H9 (cell line): ENCODE measurements at regions not wholly inside any gene's neighbourhood (a gene's known extent, or its start where the extent isn't known, plus 50 kb on each side); places are given as distances from the start of the nearest gene placed in this dataset.
A peak's percentile ranks its signal among the peaks of the same experiment; 100 is the strongest.

ENCODE experiments used
- DNase-seq: peaks from one replicate; pipeline ENCODE4 v3.0.0-alpha.2; 2017
- H2AFZ ChIP-seq: one replicate; pipeline ENCODE4 v1.6.1; 2013; ENCODE audit warnings: mild to moderate bottlenecking, low read length, control low read depth, moderate library complexity
- H2AK5ac ChIP-seq: 2 replicates; pipeline ENCODE4 v1.6.1; 2013; ENCODE audit warnings: low read length, control low read depth, mixed read lengths; ENCODE audit not compliant: insufficient read length
- H2BK120ac ChIP-seq: one replicate; pipeline ENCODE4 v1.6.1; 2013; ENCODE audit warnings: low read depth, mild to moderate bottlenecking, low read length, control low read depth, inconsistent platforms; ENCODE audit not compliant: poor library complexity, severe bottlenecking
- H2BK12ac ChIP-seq: 2 replicates; pipeline ENCODE4 v1.6.1; 2013; ENCODE audit warnings: low read length, control low read depth, mixed read lengths, low read depth; ENCODE audit not compliant: insufficient read length
- H2BK15ac ChIP-seq: 2 replicates; pipeline ENCODE4 v1.6.1; 2013; ENCODE audit warnings: low read depth, low read length, control low read depth
- H2BK20ac ChIP-seq: one replicate; pipeline ENCODE4 v1.6.1; 2013; ENCODE audit warnings: low read depth, mild to moderate bottlenecking, low read length, control low read depth, inconsistent platforms; ENCODE audit not compliant: poor library complexity, severe bottlenecking
- H2BK5ac ChIP-seq: 2 replicates; pipeline ENCODE4 v1.6.1; 2013; ENCODE audit warnings: low read length, control low read depth, mixed read lengths; ENCODE audit not compliant: insufficient read length
- H3K14ac ChIP-seq: 2 replicates; pipeline ENCODE4 v1.6.1; 2013; ENCODE audit warnings: low read length, control low read depth; ENCODE audit not compliant: insufficient read depth
- H3K18ac ChIP-seq: 2 replicates; pipeline ENCODE4 v1.6.1; 2013; ENCODE audit warnings: low read depth, mild to moderate bottlenecking, mixed read lengths, low read length, control low read depth; ENCODE audit not compliant: insufficient read length
- H3K23ac ChIP-seq: 2 replicates; pipeline ENCODE4 v1.6.1; 2013; ENCODE audit warnings: low read length, control low read depth, mixed read lengths, low read depth; ENCODE audit not compliant: insufficient read length
- H3K23me2 ChIP-seq: 2 replicates; pipeline ENCODE4 v1.6.1; 2013; ENCODE audit warnings: low read depth, mild to moderate bottlenecking, mixed read lengths, low read length, control low read depth; ENCODE audit not compliant: insufficient read length, poor library complexity, severe bottlenecking
- H3K27ac ChIP-seq: 2 replicates; pipeline ENCODE4 v1.5.1; 2013; ENCODE audit warnings: low read length, control low read depth, mixed read lengths, low read depth; ENCODE audit not compliant: insufficient read length
- H3K27me3 ChIP-seq: 2 replicates; pipeline ENCODE4 v1.6.1; 2013; ENCODE audit warnings: low read length, control low read depth, inconsistent platforms; ENCODE audit not compliant: insufficient read depth
- H3K4ac ChIP-seq: 2 replicates; pipeline ENCODE4 v1.6.1; 2013; ENCODE audit warnings: low read depth, mild to moderate bottlenecking, control low read depth, inconsistent platforms, low read length, moderate library complexity
- H3K4me1 ChIP-seq: 2 replicates; pipeline ENCODE4 v1.6.1; 2013; ENCODE audit warnings: low read length, control low read depth, inconsistent platforms; ENCODE audit not compliant: insufficient read depth
- H3K4me2 ChIP-seq: 2 replicates; pipeline ENCODE4 v1.6.1; 2013; ENCODE audit warnings: low read length, control low read depth, mixed read lengths; ENCODE audit not compliant: insufficient read length, insufficient read depth
- H3K56ac ChIP-seq: 2 replicates; pipeline ENCODE4 v1.6.1; 2013; ENCODE audit warnings: low read depth, mild to moderate bottlenecking, mixed read lengths, low read length, control low read depth; ENCODE audit not compliant: insufficient read length
- H3K79me1 ChIP-seq: 2 replicates; pipeline ENCODE4 v1.6.1; 2013; ENCODE audit warnings: low read depth, mild to moderate bottlenecking, moderate library complexity, low read length, control low read depth, inconsistent platforms; ENCODE audit not compliant: insufficient read depth, poor library complexity, severe bottlenecking
- H3K79me2 ChIP-seq: 2 replicates; pipeline ENCODE4 v1.6.1; 2013; ENCODE audit warnings: low read length, control low read depth, inconsistent platforms; ENCODE audit not compliant: insufficient read depth
- H3K9ac ChIP-seq: 2 replicates; pipeline ENCODE4 v1.6.1; 2013; ENCODE audit warnings: low read length, control low read depth, mixed read lengths; ENCODE audit not compliant: insufficient read length; ENCODE audit errors: extremely low read depth
- H3K9me3 ChIP-seq: one replicate; pipeline ENCODE4 v1.6.1; 2013; ENCODE audit warnings: low read depth, low read length, inconsistent platforms; ENCODE audit not compliant: control insufficient read depth
- H3T11ph ChIP-seq: one replicate; pipeline ENCODE4 v1.6.1; 2013; ENCODE audit warnings: mild to moderate bottlenecking, low read length, control low read depth, inconsistent platforms
- H4K20me1 ChIP-seq: one replicate; pipeline ENCODE4 v1.6.1; 2013; ENCODE audit not compliant: control insufficient read depth, insufficient read length, insufficient read depth
- H4K5ac ChIP-seq: 2 replicates; pipeline ENCODE4 v1.6.1; 2013; ENCODE audit warnings: low read depth, mild to moderate bottlenecking, mixed read lengths, low read length, control low read depth; ENCODE audit not compliant: insufficient read length
- H4K8ac ChIP-seq: replicated peaks from 2 replicates; pipeline ENCODE4 v1.6.1; 2013; ENCODE audit warnings: low read length, control low read depth, mixed read lengths, low read depth; ENCODE audit not compliant: insufficient read length
- H4K91ac ChIP-seq: 2 replicates; pipeline ENCODE4 v1.6.1; 2013; ENCODE audit warnings: low read depth, mild to moderate bottlenecking, moderate library complexity, mixed read lengths, low read length, control low read depth; ENCODE audit not compliant: insufficient read length
- H3K27ac Mint-ChIP-seq, 3 experiments: 2 replicates in 2 of 3; 3 replicates in 1 of 3; pipeline ENCODE4 v1.8.0; 2020 to 2021; ENCODE audit warnings: mixed read lengths in 3 of 3, mild to moderate bottlenecking in 1 of 3, moderate library complexity in 1 of 3
- H3K27me3 Mint-ChIP-seq: 2 replicates; pipeline ENCODE4 v1.8.0; 2021; ENCODE audit warnings: low read depth, mild to moderate bottlenecking, moderate library complexity, mixed read lengths
- H3K36me3 Mint-ChIP-seq, 3 experiments: 2 replicates in 2 of 3; 3 replicates in 1 of 3; pipeline ENCODE4 v1.8.0; 2020 to 2021; ENCODE audit warnings: low read depth in 3 of 3, mixed read lengths in 3 of 3; ENCODE audit not compliant: insufficient read depth in 1 of 3
- H3K4me1 Mint-ChIP-seq, 2 experiments: 2 replicates each; pipeline ENCODE4 v1.8.0; 2020; ENCODE audit warnings: mixed read lengths in 2 of 2
- H3K4me3 Mint-ChIP-seq, 2 experiments: 2 replicates in 1 of 2; 3 replicates in 1 of 2; pipeline ENCODE4 v1.8.0; 2020 to 2021; ENCODE audit warnings: mild to moderate bottlenecking in 2 of 2, mixed read lengths in 2 of 2, moderate library complexity in 1 of 2
- H3K9me3 Mint-ChIP-seq, 2 experiments: 2 replicates in 1 of 2; 3 replicates in 1 of 2; pipeline ENCODE4 v1.8.0; 2020; ENCODE audit warnings: mild to moderate bottlenecking in 2 of 2, mixed read lengths in 2 of 2, moderate library complexity in 1 of 2
- CTCF ChIP-seq: fragments of 200-600 bp; sonication (generic); conservative IDR thresholded peaks from 3 replicates; pipeline ENCODE4 v1.8.0; 2021; ENCODE audit warnings: antibody characterized with exemption, mild to moderate bottlenecking
- WGBS: extraction: QIAGEN DNeasy Blood & Tissue Kit; methylation state at CpG from one replicate; pipeline ENCODE4 v1.1.7; 2013; ENCODE audit warnings: missing lambda C conversion rate, low lambda C conversion rate, mixed read lengths; ENCODE audit not compliant: insufficient read length; ENCODE audit errors: extremely low coverage; 5-methylcytosine and 5-hydroxymethylcytosine counted together

- H3K27ac Mint-ChIP-seq, result peak overlapping the region in 2 of 3 experiments; percentile 41 to 46; a peak in 5 of 7 replicates
These were observed 120.5 kb downstream of the SHANK2 start for GRCh38 chr11:71131861-71132260.

More at GRCh38 chr11:71131861-71132260, 120.5 kb downstream of the SHANK2 start:
- Histone ChIP-seq H2BK15ac (no peak overlapping the region), H3T11ph (no peak overlapping the region), H4K8ac (no peak overlapping the region), H2BK12ac (no peak overlapping the region), H3K18ac (no peak overlapping the region), H3K9ac (no peak overlapping the region), H4K91ac (no peak overlapping the region), H2BK20ac (no peak overlapping the region), H3K4ac (no peak overlapping the region), H3K23ac (no peak overlapping the region), H2BK5ac (no peak overlapping the region), H2AFZ (no peak overlapping the region), H3K79me1 (no peaks in the 10 kb centered on the region), H3K4me2 (no peak overlapping the region), H3K79me2 (no peaks in the 10 kb centered on the region), H3K23me2 (no peaks in the 10 kb centered on the region), H2BK120ac (no peak overlapping the region), H3K9me3 (no peaks in the 10 kb centered on the region), H4K5ac (no peak overlapping the region), H2AK5ac (no peak overlapping the region), H4K20me1 (no peaks in the 10 kb centered on the region), H3K27ac (no peak overlapping the region), H3K56ac (no peak overlapping the region), H3K14ac (no peak overlapping the region; the same call in 1 of the 2 replicates), H3K27me3 (no peaks in the 10 kb centered on the region), H3K4me1 (no peaks in the 10 kb centered on the region)
- DNase-seq, result peak; percentile 44
- WGBS, result no CpG with 5 or more reads among the region's 15 CpGs
- TF ChIP-seq CTCF, result no peak
- Mint-ChIP-seq H3K4me3 (no peak overlapping the region), H3K4me1 (peaks cover 20% of the 10 kb centered on the region in 2 experiments), H3K36me3 (peaks cover 19 to 34% (median 23%) of the 10 kb centered on the region in 3 experiments), H3K27me3 (peaks cover 2% of the 10 kb centered on the region; the same call in 1 of the 2 replicates), H3K9me3 (peaks cover 0 to 3% of the 10 kb centered on the region in 2 experiments; a peak in 2 of 5 replicates)
